Ascending aorta (tissue), 2 donors: ENCODE measurements at regions not wholly inside any gene's neighbourhood (a gene's known extent, or its start where the extent isn't known, plus 50 kb on each side); places are given as distances from the start of the nearest gene placed in this dataset.

ENCODE experiments used
- DNase-seq, 2 donors: peaks; one replicate each; pipeline ENCODE4 v3.0.0-alpha.2; 2019; ENCODE audit warnings: low spot score in 2 of 2
- H3K27ac ChIP-seq, 2 donors: fragments of 200-600 bp; sonication (generic); one replicate each; pipeline ENCODE4 v1.5.1; 2016 to 2017; ENCODE audit warnings: mild to moderate bottlenecking in 1 of 2
- H3K27me3 ChIP-seq: fragments of 200-600 bp; sonication (generic); one replicate; pipeline ENCODE4 v1.5.1; 2017
- H3K36me3 ChIP-seq, 2 donors: fragments of 200-600 bp; sonication (generic); one replicate each; pipeline ENCODE4 v1.5.1; 2016
- H3K4me1 ChIP-seq, 2 donors: fragments of 200-600 bp; sonication (generic); one replicate each; pipeline ENCODE4 v1.5.1; 2016 to 2017; ENCODE audit warnings: mild to moderate bottlenecking in 1 of 2
- H3K4me3 ChIP-seq, 2 donors: fragments of 200-600 bp; sonication (generic); one replicate each; pipeline ENCODE4 v1.5.1; 2016 to 2017; ENCODE audit warnings: mild to moderate bottlenecking in 1 of 2
- H3K9me3 ChIP-seq, 2 donors: fragments of 200-600 bp; sonication (generic); one replicate each; pipeline ENCODE4 v1.5.1; 2016
- intact Hi-C: fragments of 100-400 bp; cut with DNase I; formaldehyde crosslinking; loops from one replicate; pipeline ENCODE4 v1.15.1; 2023
- TF ChIP-seq, protein P1 (sequence below), 3 experiments: fragments of 200-600 bp in 2 of 3; fragments of 450-650 bp in 1 of 3; sonication (generic) in 2 of 3; IDR thresholded peaks; one replicate each; pipeline ENCODE4 v1.5.1; 2016 to 2019; ENCODE audit warnings: antibody characterized with exemption in 3 of 3, mild to moderate bottlenecking in 1 of 3, moderate library complexity in 1 of 3

DNA sequence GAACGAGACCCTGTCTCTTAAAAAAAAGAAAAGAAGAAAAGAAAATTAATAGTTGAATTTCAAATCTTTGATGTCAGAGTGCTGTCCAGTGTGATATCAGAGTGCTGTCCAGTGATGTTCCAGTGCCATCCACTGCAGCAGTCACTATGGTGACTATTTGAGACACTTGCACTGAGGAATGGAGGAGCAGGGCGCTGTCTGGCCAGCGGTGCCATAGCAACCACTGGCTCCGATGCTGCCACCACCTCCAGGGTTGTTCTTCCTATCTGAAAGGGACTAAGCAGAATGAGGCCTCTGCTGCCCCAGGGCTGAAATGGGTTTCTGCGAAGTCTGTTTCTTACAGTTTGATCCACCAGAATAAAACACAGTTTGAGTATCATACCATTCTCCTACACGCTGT lies 272.9 kb downstream of the NUAK1 start:
- Histone ChIP-seq H3K4me1 (peaks cover 5 to 7% of the 10 kb centered on the region in 2 donors), H3K36me3 (no peaks in the 10 kb centered on the region), H3K9me3 (peaks cover 0 to 13% of the 10 kb centered on the region in 2 donors), H3K4me3 (no peak overlapping the region), H3K27me3 (no peaks in the 10 kb centered on the region), H3K27ac (no peak overlapping the region)
- DNase-seq, result no peak
- TF ChIP-seq, protein P1, sequence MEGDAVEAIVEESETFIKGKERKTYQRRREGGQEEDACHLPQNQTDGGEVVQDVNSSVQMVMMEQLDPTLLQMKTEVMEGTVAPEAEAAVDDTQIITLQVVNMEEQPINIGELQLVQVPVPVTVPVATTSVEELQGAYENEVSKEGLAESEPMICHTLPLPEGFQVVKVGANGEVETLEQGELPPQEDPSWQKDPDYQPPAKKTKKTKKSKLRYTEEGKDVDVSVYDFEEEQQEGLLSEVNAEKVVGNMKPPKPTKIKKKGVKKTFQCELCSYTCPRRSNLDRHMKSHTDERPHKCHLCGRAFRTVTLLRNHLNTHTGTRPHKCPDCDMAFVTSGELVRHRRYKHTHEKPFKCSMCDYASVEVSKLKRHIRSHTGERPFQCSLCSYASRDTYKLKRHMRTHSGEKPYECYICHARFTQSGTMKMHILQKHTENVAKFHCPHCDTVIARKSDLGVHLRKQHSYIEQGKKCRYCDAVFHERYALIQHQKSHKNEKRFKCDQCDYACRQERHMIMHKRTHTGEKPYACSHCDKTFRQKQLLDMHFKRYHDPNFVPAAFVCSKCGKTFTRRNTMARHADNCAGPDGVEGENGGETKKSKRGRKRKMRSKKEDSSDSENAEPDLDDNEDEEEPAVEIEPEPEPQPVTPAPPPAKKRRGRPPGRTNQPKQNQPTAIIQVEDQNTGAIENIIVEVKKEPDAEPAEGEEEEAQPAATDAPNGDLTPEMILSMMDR (IDR thresholded peaks at IDR 0.05), result no peak
- intact Hi-C loops, result no loop called here

GRCh38 chr12:105874121-105874520 lies 264.6 kb downstream of the NUAK1 start:
- Histone ChIP-seq H3K9me3 (no peaks in the 10 kb centered on the region), H3K36me3 (no peaks in the 10 kb centered on the region), H3K4me3 (no peak overlapping the region), H3K27me3 (no peaks in the 10 kb centered on the region), H3K27ac (no peak overlapping the region), H3K4me1 (no peaks in the 10 kb centered on the region)
- DNase-seq, result no peak
- TF ChIP-seq, protein P1 (IDR thresholded peaks at IDR 0.05), result no peak
- intact Hi-C loops, result no loop called here

DNA sequence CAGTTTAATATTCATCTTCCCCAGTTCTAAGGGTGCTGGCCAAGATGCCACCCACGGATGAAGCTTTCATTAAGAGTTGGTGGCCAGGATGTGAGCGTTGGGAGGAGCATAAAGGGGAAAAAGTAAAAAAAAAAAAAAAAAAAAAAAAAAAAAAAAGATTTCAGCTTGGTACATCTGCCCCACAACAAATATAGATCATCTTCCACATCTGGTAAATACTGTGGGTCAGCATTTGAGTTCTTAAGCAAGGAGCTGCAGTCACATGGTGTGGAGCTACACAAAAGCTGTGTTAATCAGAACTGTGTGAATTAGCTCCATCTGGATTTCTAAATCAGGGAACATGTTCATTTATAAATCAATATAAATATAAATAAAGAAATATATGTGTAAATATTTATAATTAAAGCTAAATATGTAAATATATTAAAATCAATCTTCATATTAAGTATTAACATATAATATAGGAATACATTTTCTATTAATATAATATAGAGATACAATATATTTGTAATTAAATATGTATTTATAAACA lies 262.3 kb downstream of the NUAK1 start:
- no peak overlapping the region for H3K4me3 ChIP-seq
- no peaks in the 10 kb centered on the region for H3K4me1 ChIP-seq
- H3K9me3 ChIP-seq, result no peaks in the 10 kb centered on the region
- DNase-seq, result no peak
- H3K36me3 ChIP-seq, result no peaks in the 10 kb centered on the region
- intact Hi-C loops, result no loop called here
- H3K27me3 ChIP-seq, result no peaks in the 10 kb centered on the region
- TF ChIP-seq, protein P1 (IDR thresholded peaks at IDR 0.05), result no peak
- no peak overlapping the region for H3K27ac ChIP-seq

GRCh38 chr12:105878964-105879363 lies 259.8 kb downstream of the NUAK1 start:
- intact Hi-C loops, result no loop called here
- Histone ChIP-seq H3K9me3 (no peaks in the 10 kb centered on the region), H3K27me3 (no peaks in the 10 kb centered on the region), H3K4me3 (no peak overlapping the region), H3K27ac (no peak overlapping the region), H3K4me1 (peaks cover 0 to 5% of the 10 kb centered on the region in 2 donors), H3K36me3 (no peaks in the 10 kb centered on the region)
- no peak for DNase-seq
- TF ChIP-seq, protein P1 (IDR thresholded peaks at IDR 0.05), result no peak

- H3K4me3 ChIP-seq, result no peak overlapping the region
- intact Hi-C loops, result no loop called here
- TF ChIP-seq, protein P1 (IDR thresholded peaks at IDR 0.05), result no peak
- no peaks in the 10 kb centered on the region for H3K27me3 ChIP-seq
- H3K36me3 ChIP-seq, result no peaks in the 10 kb centered on the region
- no peaks in the 10 kb centered on the region for H3K9me3 ChIP-seq
- no peak overlapping the region for H3K27ac ChIP-seq
- DNase-seq, result no peak
- H3K4me1 ChIP-seq, result peaks cover 0 to 5% of the 10 kb centered on the region in 2 donors
These were observed 257.8 kb downstream of the NUAK1 start for GRCh38 chr12:105880824-105881388.

DNA sequence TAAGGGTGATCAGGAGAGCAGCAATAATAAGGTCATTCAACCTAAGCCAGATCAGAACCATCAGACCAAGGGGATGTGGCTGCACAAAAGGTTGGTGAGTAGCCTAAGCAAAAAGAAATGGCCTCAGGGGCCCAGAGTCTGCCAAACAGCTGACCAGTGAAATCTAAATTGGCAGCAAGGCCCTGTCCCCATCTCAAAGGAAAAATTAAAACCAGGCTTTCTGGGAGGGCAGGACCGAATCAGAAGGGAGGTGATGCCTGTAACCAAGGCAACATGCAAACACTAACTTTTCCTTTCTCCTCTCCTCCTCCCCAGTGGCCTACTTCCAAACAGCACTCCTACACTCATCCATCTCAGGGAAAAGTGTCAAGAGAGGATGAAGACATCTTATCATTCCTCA lies 256.4 kb downstream of the NUAK1 start:
- peaks cover 0 to 5% of the 10 kb centered on the region in 2 donors for H3K4me1 ChIP-seq
- no peak for DNase-seq
- no peak overlapping the region for H3K4me3 ChIP-seq
- intact Hi-C loops, result no loop called here
- H3K36me3 ChIP-seq, result no peaks in the 10 kb centered on the region
- TF ChIP-seq, protein P1 (IDR thresholded peaks at IDR 0.05), result no peak
- H3K9me3 ChIP-seq, result no peaks in the 10 kb centered on the region
- no peaks in the 10 kb centered on the region for H3K27me3 ChIP-seq
- no peak overlapping the region for H3K27ac ChIP-seq
